ENCODE measurements at regions not wholly inside any gene's neighbourhood (a gene's known extent, or its start where the extent isn't known, plus 50 kb on each side); places are given as distances from the start of the nearest gene placed in this dataset.

DNA sequence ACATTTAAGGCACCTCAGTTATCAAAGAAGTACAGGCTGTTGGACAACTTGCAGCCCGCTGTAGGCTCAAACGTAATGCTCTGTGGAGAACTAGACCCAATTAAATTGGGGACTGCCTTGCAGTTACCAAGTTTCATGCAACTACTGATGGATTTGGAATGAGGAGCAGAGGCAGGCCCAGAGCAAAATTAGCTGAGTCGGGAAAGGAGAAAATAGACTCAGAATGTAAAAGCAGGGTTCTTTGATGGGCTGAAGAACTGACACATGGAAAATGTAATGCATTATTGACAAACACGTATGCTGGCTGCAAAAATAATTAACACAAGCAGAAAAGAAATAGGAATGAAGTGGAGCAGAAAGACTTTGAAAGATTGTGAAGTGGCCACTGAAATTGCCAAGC, 432.7 kb upstream of the HNRNPA3 start:
- TF ChIP-seq, protein P1, sequence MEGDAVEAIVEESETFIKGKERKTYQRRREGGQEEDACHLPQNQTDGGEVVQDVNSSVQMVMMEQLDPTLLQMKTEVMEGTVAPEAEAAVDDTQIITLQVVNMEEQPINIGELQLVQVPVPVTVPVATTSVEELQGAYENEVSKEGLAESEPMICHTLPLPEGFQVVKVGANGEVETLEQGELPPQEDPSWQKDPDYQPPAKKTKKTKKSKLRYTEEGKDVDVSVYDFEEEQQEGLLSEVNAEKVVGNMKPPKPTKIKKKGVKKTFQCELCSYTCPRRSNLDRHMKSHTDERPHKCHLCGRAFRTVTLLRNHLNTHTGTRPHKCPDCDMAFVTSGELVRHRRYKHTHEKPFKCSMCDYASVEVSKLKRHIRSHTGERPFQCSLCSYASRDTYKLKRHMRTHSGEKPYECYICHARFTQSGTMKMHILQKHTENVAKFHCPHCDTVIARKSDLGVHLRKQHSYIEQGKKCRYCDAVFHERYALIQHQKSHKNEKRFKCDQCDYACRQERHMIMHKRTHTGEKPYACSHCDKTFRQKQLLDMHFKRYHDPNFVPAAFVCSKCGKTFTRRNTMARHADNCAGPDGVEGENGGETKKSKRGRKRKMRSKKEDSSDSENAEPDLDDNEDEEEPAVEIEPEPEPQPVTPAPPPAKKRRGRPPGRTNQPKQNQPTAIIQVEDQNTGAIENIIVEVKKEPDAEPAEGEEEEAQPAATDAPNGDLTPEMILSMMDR (conservative IDR thresholded peaks at IDR 0.05; ENCODE audit: low read depth, low read length) = no peak
- TF ChIP-seq EZH2 (IDR thresholded peaks at IDR 0.05; ENCODE audit: borderline replicate concordance, low read depth, low read length, poor library complexity, severe bottlenecking) = no peak
